HL-60 (cell line): ENCODE measurements at regions not wholly inside any gene's neighbourhood (a gene's known extent, or its start where the extent isn't known, plus 50 kb on each side); places are given as distances from the start of the nearest gene placed in this dataset.

ENCODE experiments used
- GABPA ChIP-seq: IDR thresholded peaks from 2 replicates; pipeline ENCODE4 v1.6.1; 2012; ENCODE audit warnings: low read depth
- POLR2AphosphoS5 ChIP-seq: IDR thresholded peaks from 2 replicates; pipeline ENCODE4 v1.6.1; 2012; ENCODE audit warnings: low read depth
- REST ChIP-seq: IDR thresholded peaks from 2 replicates; pipeline ENCODE4 v1.6.1; 2012; ENCODE audit warnings: low read depth; ENCODE audit not compliant: insufficient replicate concordance
- SPI1 ChIP-seq: IDR thresholded peaks from 2 replicates; pipeline ENCODE4 v1.6.1; 2012; ENCODE audit warnings: low read depth, mild to moderate bottlenecking, borderline replicate concordance
- TF ChIP-seq, protein P1 (sequence below): IDR thresholded peaks from one replicate; pipeline ENCODE4 v1.5.1; 2011; ENCODE audit warnings: low read length, control low read depth, inconsistent platforms; ENCODE audit not compliant: insufficient read depth

DNA sequence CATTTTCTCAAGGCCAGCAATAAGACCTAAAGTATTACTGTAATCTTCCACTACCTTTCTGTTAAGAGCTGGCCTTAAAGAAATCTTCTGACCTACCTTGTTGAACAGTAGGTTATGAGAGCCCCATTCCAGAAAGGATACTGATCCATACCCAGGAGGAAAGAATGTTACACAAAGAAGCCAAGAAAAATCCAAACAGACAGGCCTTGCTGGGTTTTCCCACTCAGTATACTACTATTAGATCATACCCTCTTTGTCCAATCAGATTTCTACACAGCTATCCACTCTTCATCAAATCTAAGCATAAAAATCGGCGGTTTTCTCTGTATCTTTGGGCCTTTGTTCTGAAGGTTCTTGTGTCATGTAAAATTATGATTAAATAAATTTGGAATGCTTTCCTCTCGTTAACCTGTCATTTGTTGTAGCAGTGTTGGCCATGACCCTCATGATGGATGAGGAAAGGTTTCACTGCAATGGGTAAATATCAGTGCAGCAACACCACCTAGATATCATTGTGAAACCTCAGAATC, 292.3 kb downstream of the ANKRD50 start:
- TF ChIP-seq SPI1 (no peak), REST (no peak), POLR2AphosphoS5 (no peak), GABPA (no peak)
- TF ChIP-seq, protein P1, sequence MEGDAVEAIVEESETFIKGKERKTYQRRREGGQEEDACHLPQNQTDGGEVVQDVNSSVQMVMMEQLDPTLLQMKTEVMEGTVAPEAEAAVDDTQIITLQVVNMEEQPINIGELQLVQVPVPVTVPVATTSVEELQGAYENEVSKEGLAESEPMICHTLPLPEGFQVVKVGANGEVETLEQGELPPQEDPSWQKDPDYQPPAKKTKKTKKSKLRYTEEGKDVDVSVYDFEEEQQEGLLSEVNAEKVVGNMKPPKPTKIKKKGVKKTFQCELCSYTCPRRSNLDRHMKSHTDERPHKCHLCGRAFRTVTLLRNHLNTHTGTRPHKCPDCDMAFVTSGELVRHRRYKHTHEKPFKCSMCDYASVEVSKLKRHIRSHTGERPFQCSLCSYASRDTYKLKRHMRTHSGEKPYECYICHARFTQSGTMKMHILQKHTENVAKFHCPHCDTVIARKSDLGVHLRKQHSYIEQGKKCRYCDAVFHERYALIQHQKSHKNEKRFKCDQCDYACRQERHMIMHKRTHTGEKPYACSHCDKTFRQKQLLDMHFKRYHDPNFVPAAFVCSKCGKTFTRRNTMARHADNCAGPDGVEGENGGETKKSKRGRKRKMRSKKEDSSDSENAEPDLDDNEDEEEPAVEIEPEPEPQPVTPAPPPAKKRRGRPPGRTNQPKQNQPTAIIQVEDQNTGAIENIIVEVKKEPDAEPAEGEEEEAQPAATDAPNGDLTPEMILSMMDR: no peak
